NCI-H187 (cell line): ENCODE measurements at regions not wholly inside any gene's neighbourhood (a gene's known extent, or its start where the extent isn't known, plus 50 kb on each side); places are given as distances from the start of the nearest gene placed in this dataset.

Experiments
- DNase-seq, 2 experiments: peaks; one replicate each; lab custom pipeline; 2025; lab: John Stamatoyannopoulos, UW

GRCh38 chrX:30414144-30414543, 105.0 kb upstream of the NR0B1 start:
- DNase-seq = peak; percentile 54 to 74

GRCh38 chrX:30402366-30402765, 93.2 kb upstream of the NR0B1 start:
- DNase-seq = no peak

GRCh38 chrX:30388325-30388724, 79.1 kb upstream of the NR0B1 start:
- DNase-seq = no peak

GRCh38 chrX:30373951-30374350, 64.8 kb upstream of the NR0B1 start:
- no peak for DNase-seq

GRCh38 chrX:30373479-30373878, 64.3 kb upstream of the NR0B1 start:
- no peak for DNase-seq

GRCh38 chrX:30364229-30364628, 55.0 kb upstream of the NR0B1 start:
- peak; percentile 35 to 43 for DNase-seq
